Heart right ventricle (tissue), 16 donors: ENCODE measurements at regions not wholly inside any gene's neighbourhood (a gene's known extent, or its start where the extent isn't known, plus 50 kb on each side); places are given as distances from the start of the nearest gene placed in this dataset.

Source experiments
- ATAC-seq, 8 donors: fragments of 200-7000 bp; cut with Tn5 transposase; one replicate each; pipeline ENCODE4 v1.9.1; 2020; ENCODE audit warnings: mild to moderate bottlenecking in 8 of 8, moderate library complexity in 8 of 8, moderate number of reproducible peaks in 1 of 8
- DNase-seq, 2 donors: peaks; one replicate each; pipeline ENCODE4 v3.0.0-alpha.2; 2020
- H3K27ac ChIP-seq, 10 donors: fragments of 200-600 bp; sonication (generic) in 2 of 10; one replicate each; pipeline versions ENCODE4 v1.5.0 to v1.8.0; 2020 to 2022; ENCODE audit warnings: mild to moderate bottlenecking in 3 of 10
- H3K27me3 ChIP-seq, 7 donors: fragments of 200-600 bp; one replicate each; pipeline ENCODE4 v1.8.0; 2021 to 2022; ENCODE audit warnings: mild to moderate bottlenecking in 2 of 7
- H3K36me3 ChIP-seq, 9 donors: fragments of 200-600 bp; sonication (generic) in 1 of 9; one replicate each; pipeline versions ENCODE4 v1.5.0 to v1.8.0; 2020 to 2022; ENCODE audit warnings: mild to moderate bottlenecking in 2 of 9
- H3K4me1 ChIP-seq, 9 donors: fragments of 200-600 bp; sonication (generic) in 1 of 9; one replicate each; pipeline versions ENCODE4 v1.5.0 to v1.8.0; 2020 to 2022; ENCODE audit warnings: mild to moderate bottlenecking in 4 of 9
- H3K4me3 ChIP-seq, 10 donors: fragments of 200-600 bp; sonication (generic) in 2 of 10; one replicate each; pipeline versions ENCODE4 v1.5.0 to v1.8.0; 2020 to 2022; ENCODE audit warnings: mild to moderate bottlenecking in 7 of 10, moderate library complexity in 2 of 10
- H3K9me3 ChIP-seq, 11 donors: fragments of 200-600 bp in 10 of 11; sonication (generic) in 2 of 11; one replicate each; pipeline versions ENCODE4 v1.5.0 to v1.8.0; 2013 to 2022; ENCODE audit warnings: mild to moderate bottlenecking in 2 of 11, control low read depth in 1 of 11, moderate library complexity in 1 of 11
- WGBS, 2 donors: extraction: QIAGEN DNeasy Blood & Tissue Kit; methylation state at CpG; one replicate each; pipeline ENCODE4 v1.1.7; 2013; ENCODE audit warnings: inconsistent platforms in 1 of 2; 5-methylcytosine and 5-hydroxymethylcytosine counted together
- intact Hi-C, 10 donors: fragments of 100-400 bp; cut with DNase I; formaldehyde crosslinking; loops; one replicate each; pipeline versions ENCODE4 v1.11.1 to v1.14.2; 2022
- TF ChIP-seq, protein P1 (sequence below), 9 donors: fragments of 200-600 bp; sonication (generic) in 2 of 9; IDR thresholded peaks; one replicate each; pipeline versions ENCODE4 v1.5.0 to v1.8.0; 2021 to 2022; ENCODE audit warnings: antibody characterized with exemption in 9 of 9, mild to moderate bottlenecking in 5 of 9, moderate library complexity in 1 of 9
- donor health status: Arrhythmogenic right ventricular cardiomyopathy.
- donor health status: ischemic (EF 13 %, LVEDD 7.1; RV severe dilation, severe dysfunction).
- donor health status: healthy with polysubstance abuse.
- donor health status: DM: no; HTN: yes; CAD: no.
- donor health status: DM: no; HTN: no; CAD: no.
- donor health status: ischemic (EF 25% LVEDD 6.9; RV normal size, moderate dysfunction).
- donor health status: ischemic (EF 25% LVEDD 5.7; RV mildly dilated, moderate dysfunction).
- donor health status: healthy.
- donor health status: DM: yes; HTN: yes; CAD: no.
- donor health status: Ischemic cardiomyopathy.
- donor health status: ischemic (EF 35%, LVEDD 5.7; RV mildly dilated, moderate dysfunction).
- donor health status: nonischemic (EF 11% LVEDD 7.7; RV severe dilation, severe dysfunction).
- donor health status: DM: yes; HTN: yes; CAD: no.
- donor health status: PGD.
- donor health status: ischemic (EF 29% LVEDD 5.4; RV normal size, mild dysfunction).
- donor health status: nonischemic (EF 23%, LVEDD 6.1; RV moderate dilation, normal function).

- H3K4me3 ChIP-seq: no peak overlapping the region
- H3K9me3 ChIP-seq: no peaks in the 10 kb centered on the region
- no peak overlapping the region for H3K27ac ChIP-seq
- ATAC-seq: no peak
- no peak for DNase-seq
- H3K36me3 ChIP-seq: no peaks in the 10 kb centered on the region
- 92 to 96% methylated on average over 15 of the region's 15 CpGs for WGBS, 2 donors
- intact Hi-C loops: no loop called here
- TF ChIP-seq, protein P1, sequence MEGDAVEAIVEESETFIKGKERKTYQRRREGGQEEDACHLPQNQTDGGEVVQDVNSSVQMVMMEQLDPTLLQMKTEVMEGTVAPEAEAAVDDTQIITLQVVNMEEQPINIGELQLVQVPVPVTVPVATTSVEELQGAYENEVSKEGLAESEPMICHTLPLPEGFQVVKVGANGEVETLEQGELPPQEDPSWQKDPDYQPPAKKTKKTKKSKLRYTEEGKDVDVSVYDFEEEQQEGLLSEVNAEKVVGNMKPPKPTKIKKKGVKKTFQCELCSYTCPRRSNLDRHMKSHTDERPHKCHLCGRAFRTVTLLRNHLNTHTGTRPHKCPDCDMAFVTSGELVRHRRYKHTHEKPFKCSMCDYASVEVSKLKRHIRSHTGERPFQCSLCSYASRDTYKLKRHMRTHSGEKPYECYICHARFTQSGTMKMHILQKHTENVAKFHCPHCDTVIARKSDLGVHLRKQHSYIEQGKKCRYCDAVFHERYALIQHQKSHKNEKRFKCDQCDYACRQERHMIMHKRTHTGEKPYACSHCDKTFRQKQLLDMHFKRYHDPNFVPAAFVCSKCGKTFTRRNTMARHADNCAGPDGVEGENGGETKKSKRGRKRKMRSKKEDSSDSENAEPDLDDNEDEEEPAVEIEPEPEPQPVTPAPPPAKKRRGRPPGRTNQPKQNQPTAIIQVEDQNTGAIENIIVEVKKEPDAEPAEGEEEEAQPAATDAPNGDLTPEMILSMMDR (IDR thresholded peaks at IDR 0.05): no peak
- no peaks in the 10 kb centered on the region for H3K27me3 ChIP-seq
- no peaks in the 10 kb centered on the region for H3K4me1 ChIP-seq
Observed at GRCh38 chr6:163877877-163878639, 463.5 kb downstream of the QKI start.

GRCh38 chr6:163876391-163876790 lies 461.9 kb downstream of the QKI start:
- no peak overlapping the region for H3K4me3 ChIP-seq
- TF ChIP-seq, protein P1 (IDR thresholded peaks at IDR 0.05): no peak
- intact Hi-C loops: no loop called here
- no peaks in the 10 kb centered on the region for H3K9me3 ChIP-seq
- H3K27me3 ChIP-seq: no peaks in the 10 kb centered on the region
- DNase-seq (no peak), ATAC-seq (no peak)
- no peaks in the 10 kb centered on the region for H3K4me1 ChIP-seq
- no peak overlapping the region for H3K27ac ChIP-seq
- H3K36me3 ChIP-seq: no peaks in the 10 kb centered on the region
- WGBS, 2 donors: 64 to 76% methylated on average over 3 of the region's 3 CpGs

DNA sequence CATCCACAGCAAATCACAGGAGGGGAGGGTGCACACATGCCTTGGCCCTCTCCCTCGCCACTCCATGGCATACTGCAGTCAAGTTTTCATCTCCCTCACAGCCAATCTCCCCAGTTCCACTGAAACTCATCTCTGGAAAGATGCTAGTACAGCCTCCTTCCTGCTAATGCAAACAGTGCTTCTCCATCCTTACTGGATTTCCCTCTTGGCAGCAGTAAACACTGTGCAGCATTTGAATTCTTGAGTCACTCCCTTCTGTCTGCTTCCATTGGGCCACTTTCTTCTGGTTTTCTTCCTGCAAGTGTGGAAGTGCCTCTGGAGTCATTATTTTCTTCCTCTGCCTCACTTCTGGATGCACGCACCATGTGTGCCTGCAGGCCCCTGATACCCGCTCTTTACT lies 460.3 kb downstream of the QKI start:
- Histone ChIP-seq H3K36me3 (no peaks in the 10 kb centered on the region), H3K27me3 (no peaks in the 10 kb centered on the region), H3K9me3 (no peaks in the 10 kb centered on the region), H3K4me3 (no peak overlapping the region), H3K27ac (no peak overlapping the region), H3K4me1 (no peaks in the 10 kb centered on the region)
- 98% methylated on average over 3 of the region's 3 CpGs for WGBS, 2 donors
- TF ChIP-seq, protein P1 (IDR thresholded peaks at IDR 0.05): no peak
- DNase-seq: no peak
- intact Hi-C loops: no loop called here
- no peak for ATAC-seq

- H3K27ac ChIP-seq: no peak overlapping the region
- no peaks in the 10 kb centered on the region for H3K27me3 ChIP-seq
- H3K4me1 ChIP-seq: no peaks in the 10 kb centered on the region
- 63 to 67% methylated on average over 6 of the region's 6 CpGs for WGBS, 2 donors
- DNase-seq (no peak), ATAC-seq (no peak)
- H3K9me3 ChIP-seq: no peaks in the 10 kb centered on the region
- no peaks in the 10 kb centered on the region for H3K36me3 ChIP-seq
- H3K4me3 ChIP-seq: no peak overlapping the region
- TF ChIP-seq, protein P1 (IDR thresholded peaks at IDR 0.05): no peak
- intact Hi-C loops: no loop called here
Observed at GRCh38 chr6:163872335-163872734, 457.8 kb downstream of the QKI start.
